ENCODE measurements at regions not wholly inside any gene's neighbourhood (a gene's known extent, or its start where the extent isn't known, plus 50 kb on each side); places are given as distances from the start of the nearest gene placed in this dataset.
"Not testable (repeated sequence)": the region's sequence is repeated elsewhere in the genome, so short reads cannot be mapped to it uniquely, and the experiment has no call there.

DNA sequence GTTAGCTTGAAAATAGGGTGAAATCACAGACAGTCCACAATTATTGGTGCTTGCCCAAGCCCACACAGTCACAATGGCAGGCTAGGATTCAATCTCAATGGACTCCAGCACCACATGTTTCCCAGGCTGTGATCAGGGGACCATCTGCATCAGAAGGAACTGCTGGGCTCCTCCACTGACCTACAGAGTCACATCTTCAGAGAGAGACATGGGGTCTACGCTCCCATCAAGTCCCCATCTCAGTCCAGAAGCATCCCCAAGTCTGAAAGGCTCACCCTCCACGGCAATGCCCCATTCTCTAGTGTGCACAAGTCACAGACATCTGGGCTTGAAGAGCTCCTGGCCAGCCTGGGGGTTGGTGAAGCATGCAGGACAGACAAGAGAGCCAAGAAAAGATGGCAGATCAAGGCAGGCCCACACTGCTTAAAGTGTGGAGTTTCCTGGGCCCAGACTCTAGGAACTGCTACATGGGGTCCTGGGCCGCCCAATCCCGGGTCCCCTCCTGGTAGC is 262.5 kb downstream of the NPHP4 start:
- Mint-ChIP-seq H3K27ac (ENCODE audit: unreplicated experiment) (no peak overlapping the region), H3K4me1 (ENCODE audit: low read depth, unreplicated experiment) (no peaks in the 10 kb centered on the region), H3K4me3 (ENCODE audit: low read depth, unreplicated experiment) (no peak overlapping the region), H3K27me3 (ENCODE audit: unreplicated experiment) (peaks cover 60% of the 10 kb centered on the region), H3K9me3 (ENCODE audit: low read depth, unreplicated experiment) (no peaks in the 10 kb centered on the region), H3K36me3 (ENCODE audit: insufficient read depth, unreplicated experiment) (no peaks in the 10 kb centered on the region)
- no TSS peak for BruUV-seq (replicated peaks)
- intact Hi-C loops (cut with micrococcal nuclease; ENCODE audit: unreplicated experiment), result no loop called here
- TF ChIP-seq, protein P1, sequence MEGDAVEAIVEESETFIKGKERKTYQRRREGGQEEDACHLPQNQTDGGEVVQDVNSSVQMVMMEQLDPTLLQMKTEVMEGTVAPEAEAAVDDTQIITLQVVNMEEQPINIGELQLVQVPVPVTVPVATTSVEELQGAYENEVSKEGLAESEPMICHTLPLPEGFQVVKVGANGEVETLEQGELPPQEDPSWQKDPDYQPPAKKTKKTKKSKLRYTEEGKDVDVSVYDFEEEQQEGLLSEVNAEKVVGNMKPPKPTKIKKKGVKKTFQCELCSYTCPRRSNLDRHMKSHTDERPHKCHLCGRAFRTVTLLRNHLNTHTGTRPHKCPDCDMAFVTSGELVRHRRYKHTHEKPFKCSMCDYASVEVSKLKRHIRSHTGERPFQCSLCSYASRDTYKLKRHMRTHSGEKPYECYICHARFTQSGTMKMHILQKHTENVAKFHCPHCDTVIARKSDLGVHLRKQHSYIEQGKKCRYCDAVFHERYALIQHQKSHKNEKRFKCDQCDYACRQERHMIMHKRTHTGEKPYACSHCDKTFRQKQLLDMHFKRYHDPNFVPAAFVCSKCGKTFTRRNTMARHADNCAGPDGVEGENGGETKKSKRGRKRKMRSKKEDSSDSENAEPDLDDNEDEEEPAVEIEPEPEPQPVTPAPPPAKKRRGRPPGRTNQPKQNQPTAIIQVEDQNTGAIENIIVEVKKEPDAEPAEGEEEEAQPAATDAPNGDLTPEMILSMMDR (IDR thresholded peaks at IDR 0.05; ENCODE audit: unreplicated experiment), result no peak
- CTCF ChIA-PET, result no interaction called here
- no peak for DNase-seq

DNA sequence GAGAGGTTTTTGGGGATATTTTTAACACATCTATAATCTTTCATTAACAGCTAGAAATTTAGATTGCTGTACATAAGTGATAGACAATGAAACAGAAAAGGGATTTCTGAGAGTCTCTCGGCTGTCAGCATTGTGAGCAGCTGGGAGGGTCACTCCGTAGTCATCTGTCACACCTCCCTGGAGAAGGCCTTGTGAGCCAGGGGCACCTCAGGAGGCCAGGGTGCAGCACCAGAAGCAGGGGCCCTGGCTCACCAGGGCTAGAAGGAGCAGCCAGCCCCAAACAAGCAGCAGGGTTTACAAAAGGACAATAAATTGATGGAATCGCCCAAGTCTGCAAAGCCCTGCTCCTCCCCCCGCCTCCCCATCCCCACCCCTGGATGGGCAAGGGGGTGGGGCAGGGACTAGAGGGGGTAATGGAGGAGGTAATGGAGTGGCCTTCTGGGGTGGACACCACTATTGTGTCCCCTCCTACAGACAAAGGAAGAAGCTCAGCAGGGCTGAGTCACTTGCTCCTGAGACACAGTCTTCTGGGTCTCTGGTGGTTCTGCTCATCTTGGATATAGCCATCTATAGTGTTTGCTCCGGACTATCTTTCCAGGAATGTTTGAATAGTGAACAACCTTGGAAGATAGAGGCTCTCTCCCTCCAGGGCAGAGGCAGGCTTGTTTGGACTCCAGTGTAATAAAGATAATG is 263.4 kb downstream of the NPHP4 start:
- intact Hi-C loops (cut with micrococcal nuclease; ENCODE audit: unreplicated experiment), result no loop called here
- Mint-ChIP-seq H3K36me3 (ENCODE audit: insufficient read depth, unreplicated experiment) (no peaks in the 10 kb centered on the region), H3K27me3 (ENCODE audit: unreplicated experiment) (peaks cover 60% of the 10 kb centered on the region), H3K9me3 (ENCODE audit: low read depth, unreplicated experiment) (no peaks in the 10 kb centered on the region), H3K4me3 (ENCODE audit: low read depth, unreplicated experiment) (no peak overlapping the region), H3K27ac (ENCODE audit: unreplicated experiment) (no peak overlapping the region), H3K4me1 (ENCODE audit: low read depth, unreplicated experiment) (no peaks in the 10 kb centered on the region)
- CTCF ChIA-PET, result interaction anchor here (1.1 kb wide), 1 partner anchor 17 kb away, joined by 3 read pairs; no protein-coding TSS in a partner anchor
- BruUV-seq (replicated peaks), result no TSS peak
- TF ChIP-seq, protein P1 (IDR thresholded peaks at IDR 0.05; ENCODE audit: unreplicated experiment), result no peak
- DNase-seq, result no peak

DNA sequence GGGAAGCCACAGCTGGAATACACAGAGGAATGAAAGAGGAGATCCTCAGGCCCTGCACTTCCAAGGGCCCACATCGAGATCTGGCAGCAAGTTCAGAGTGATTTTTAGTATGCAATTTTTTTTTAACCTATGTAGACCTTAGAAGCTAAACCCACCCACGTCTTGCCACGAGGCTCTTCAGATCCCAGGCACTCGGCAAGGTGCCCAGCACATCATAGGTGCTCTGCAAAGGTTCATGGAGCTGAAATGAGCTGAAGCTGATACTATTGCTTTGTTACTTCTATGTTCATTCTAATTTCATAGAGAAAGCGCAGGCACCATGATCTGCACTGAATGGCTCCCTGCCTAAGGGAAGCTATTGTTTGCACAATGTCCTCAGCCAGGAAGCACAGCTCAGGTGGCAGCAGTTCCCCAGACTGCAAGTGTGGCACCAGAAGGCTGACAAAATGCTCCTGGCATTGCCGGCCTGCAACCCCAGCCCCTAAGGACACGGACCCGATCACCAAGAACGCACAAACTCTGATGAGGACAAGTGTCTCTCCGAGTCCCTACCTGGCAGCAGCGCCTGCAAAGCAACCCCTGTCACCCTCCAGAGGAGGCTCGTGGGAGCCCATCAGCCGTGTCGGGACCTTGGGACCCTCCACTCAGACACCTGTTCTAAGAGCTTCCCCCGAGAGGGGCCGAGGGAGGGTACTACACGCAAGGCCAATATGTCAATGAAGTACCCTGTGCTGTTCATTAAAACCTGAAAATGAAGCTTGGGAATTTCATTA is 264.2 kb downstream of the NPHP4 start:
- Mint-ChIP-seq H3K27ac (ENCODE audit: unreplicated experiment) (no peak overlapping the region), H3K9me3 (ENCODE audit: low read depth, unreplicated experiment) (peaks cover 2% of the 10 kb centered on the region), H3K36me3 (ENCODE audit: insufficient read depth, unreplicated experiment) (no peaks in the 10 kb centered on the region), H3K4me3 (ENCODE audit: low read depth, unreplicated experiment) (no peak overlapping the region), H3K27me3 (ENCODE audit: unreplicated experiment) (peaks cover 67% of the 10 kb centered on the region), H3K4me1 (ENCODE audit: low read depth, unreplicated experiment) (no peaks in the 10 kb centered on the region)
- DNase-seq, result no peak
- CTCF ChIA-PET, result interaction anchor here (1.1 kb wide), 1 partner anchor 18 kb away, joined by 3 read pairs; no protein-coding TSS in a partner anchor
- BruUV-seq (replicated peaks), result no TSS peak
- intact Hi-C loops (cut with micrococcal nuclease; ENCODE audit: unreplicated experiment), result no loop called here
- TF ChIP-seq, protein P1 (IDR thresholded peaks at IDR 0.05; ENCODE audit: unreplicated experiment), result no peak

DNA sequence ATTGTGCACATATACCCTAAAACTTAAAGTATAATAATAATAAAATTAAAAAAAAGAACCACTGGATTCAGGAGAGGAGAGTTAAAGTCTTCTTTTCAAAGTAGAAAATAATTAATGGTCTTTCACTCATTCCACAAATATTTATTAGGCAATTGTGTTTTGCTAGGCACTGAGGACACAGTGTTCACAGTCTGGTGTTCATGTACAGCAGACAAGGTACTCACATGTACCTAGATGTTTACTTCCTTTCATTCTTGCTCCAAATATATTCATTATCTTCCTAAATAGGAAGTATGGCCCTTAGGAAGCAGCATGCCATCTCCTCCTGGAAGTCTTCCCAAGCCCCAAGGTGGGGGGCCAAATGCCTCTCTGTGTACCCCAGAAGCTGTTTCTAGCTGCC is 265.0 kb downstream of the NPHP4 start:
- Mint-ChIP-seq H3K9me3 (ENCODE audit: low read depth, unreplicated experiment) (peaks cover 2% of the 10 kb centered on the region), H3K4me1 (ENCODE audit: low read depth, unreplicated experiment) (no peaks in the 10 kb centered on the region), H3K27ac (ENCODE audit: unreplicated experiment) (no peak overlapping the region), H3K27me3 (ENCODE audit: unreplicated experiment) (peaks cover 75% of the 10 kb centered on the region), H3K4me3 (ENCODE audit: low read depth, unreplicated experiment) (no peak overlapping the region), H3K36me3 (ENCODE audit: insufficient read depth, unreplicated experiment) (no peaks in the 10 kb centered on the region)
- intact Hi-C loops (cut with micrococcal nuclease; ENCODE audit: unreplicated experiment), result no loop called here
- BruUV-seq (replicated peaks), result no TSS peak
- DNase-seq, result no peak
- CTCF ChIA-PET, result no interaction called here
- TF ChIP-seq, protein P1 (IDR thresholded peaks at IDR 0.05; ENCODE audit: unreplicated experiment), result no peak

DNA sequence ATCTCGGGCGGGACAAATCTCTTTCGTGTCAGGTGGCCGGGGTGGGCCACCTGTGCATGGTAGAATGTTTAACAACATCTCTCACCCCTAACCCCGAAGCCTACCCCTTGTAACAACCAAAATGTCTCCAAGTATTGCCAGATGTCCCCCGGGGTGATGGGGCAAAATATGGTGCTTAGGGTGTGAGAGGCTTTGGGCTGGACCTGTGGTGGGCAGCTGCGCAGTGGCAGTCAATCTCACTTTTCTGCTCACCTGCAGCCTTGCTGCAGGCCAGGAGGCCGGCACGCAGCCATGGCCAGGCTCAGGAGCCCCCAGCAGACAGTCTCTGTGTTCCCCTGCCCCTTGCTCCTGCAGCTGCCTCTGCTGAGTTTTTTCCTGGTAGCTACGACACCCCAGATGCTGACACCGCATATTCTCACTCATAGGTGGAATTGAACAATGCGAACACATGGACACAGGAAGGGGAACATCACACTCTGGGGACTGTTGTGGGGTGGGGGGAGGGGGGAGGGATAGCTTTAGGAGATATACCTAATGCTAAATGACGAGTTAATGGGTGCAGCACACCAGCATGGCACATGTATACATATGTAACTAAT is 265.5 kb downstream of the NPHP4 start:
- H3K4me3 Mint-ChIP-seq (ENCODE audit: low read depth, unreplicated experiment); H3K9me3 Mint-ChIP-seq (ENCODE audit: low read depth, unreplicated experiment); H3K36me3 Mint-ChIP-seq (ENCODE audit: insufficient read depth, unreplicated experiment); CTCF ChIA-PET; H3K4me1 Mint-ChIP-seq (ENCODE audit: low read depth, unreplicated experiment); BruUV-seq (replicated peaks); DNase-seq; intact Hi-C loops (cut with micrococcal nuclease; ENCODE audit: unreplicated experiment); H3K27ac Mint-ChIP-seq (ENCODE audit: unreplicated experiment): not testable (repeated sequence)
- H3K27me3 Mint-ChIP-seq (ENCODE audit: unreplicated experiment), result peaks cover 75% of the 10 kb centered on the region
